ENCODE measurements at regions not wholly inside any gene's neighbourhood (a gene's known extent, or its start where the extent isn't known, plus 50 kb on each side); places are given as distances from the start of the nearest gene placed in this dataset.

DNA sequence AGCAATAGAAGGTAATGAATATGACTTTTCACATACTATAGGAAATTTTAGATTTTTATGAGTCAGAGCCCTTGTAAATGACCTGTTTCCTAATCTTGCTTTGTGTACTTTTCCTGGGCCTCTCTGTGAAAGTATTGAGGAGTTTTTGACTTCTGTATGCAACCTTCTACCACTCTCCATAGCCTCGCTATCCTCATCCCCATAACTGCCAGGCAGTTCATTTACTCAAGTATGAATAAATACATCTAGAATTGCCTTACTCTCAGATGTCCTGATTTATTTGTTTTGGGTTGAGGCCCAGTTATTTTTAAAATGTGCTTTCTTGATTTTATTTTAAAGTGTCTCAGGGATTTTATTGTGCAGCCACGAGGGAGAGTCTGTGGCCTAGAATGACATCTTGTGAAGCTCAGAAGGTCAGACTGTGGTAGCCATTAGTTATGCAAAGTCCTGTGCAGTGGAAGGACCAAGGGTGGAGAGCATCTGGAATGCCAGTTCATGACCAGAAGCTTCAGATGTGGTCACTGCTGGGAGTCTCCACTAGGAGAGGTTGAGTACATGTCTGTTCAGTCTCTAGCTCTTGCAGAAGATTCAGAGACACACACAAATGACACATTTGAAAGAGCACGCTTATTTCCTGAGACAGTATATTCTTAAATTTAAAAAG lies 346.2 kb upstream of the IMPG1 start:
- no peaks in the 10 kb centered on the region for H3K36me3 ChIP-seq (ENCODE audit: insufficient read depth, low read depth, low read length)
- H3K4me3 ChIP-seq (ENCODE audit: low read length): no peak overlapping the region
- no peak overlapping the region for H3K27ac ChIP-seq (ENCODE audit: low read length)
- peaks cover 42% of the 10 kb centered on the region for H3K27me3 ChIP-seq (ENCODE audit: insufficient read depth, low read length)
- no peak overlapping the region for H3K9ac ChIP-seq (ENCODE audit: low read depth, low read length)
- H3K9me3 ChIP-seq (ENCODE audit: insufficient read depth, low read depth, low read length): no peaks in the 10 kb centered on the region
- peaks cover 4% of the 10 kb centered on the region; the same call in 1 of the 2 replicates for H3K4me1 ChIP-seq (ENCODE audit: insufficient read depth, low read length)

DNA sequence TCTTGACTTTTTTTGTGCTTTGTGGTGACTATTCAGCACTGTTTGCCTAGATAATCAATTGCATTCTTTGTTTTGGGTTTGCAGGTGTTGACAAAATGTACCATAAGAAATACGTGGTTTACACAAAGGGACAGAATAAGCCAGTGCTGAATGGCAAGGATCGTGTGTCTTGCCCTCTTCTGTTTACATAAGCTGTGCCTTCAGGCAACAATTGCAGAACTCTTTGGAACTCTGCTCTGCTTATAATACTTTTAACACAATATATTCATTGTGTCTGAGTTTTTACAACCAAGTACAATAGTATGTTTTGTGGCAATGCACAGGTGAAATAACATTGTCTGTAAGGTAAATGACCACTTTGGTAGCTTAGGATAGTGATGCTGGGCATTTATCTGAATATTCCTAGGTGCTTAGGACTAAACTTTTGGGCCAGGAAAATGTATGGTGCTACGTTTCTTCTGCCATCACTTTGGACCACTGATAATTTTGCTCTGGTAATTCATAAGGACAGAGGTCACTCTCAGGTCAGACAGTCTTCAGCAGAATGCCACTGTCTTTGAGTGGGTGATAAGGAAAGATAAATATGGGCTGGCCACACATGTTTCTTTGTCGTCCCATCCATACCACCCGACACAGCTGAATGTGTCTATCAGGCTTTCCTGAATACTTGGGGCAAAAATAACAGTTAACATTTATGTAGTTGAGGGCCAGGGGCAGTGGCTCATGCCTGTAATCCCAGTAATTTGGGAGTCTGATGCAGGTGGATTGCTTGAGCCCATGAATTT lies 344.6 kb upstream of the IMPG1 start:
- Histone ChIP-seq H3K27me3 (ENCODE audit: insufficient read depth, low read length) (peaks cover 27% of the 10 kb centered on the region), H3K36me3 (ENCODE audit: insufficient read depth, low read depth, low read length) (no peaks in the 10 kb centered on the region), H3K9ac (ENCODE audit: low read depth, low read length) (no peak overlapping the region), H3K27ac (ENCODE audit: low read length) (no peak overlapping the region), H3K4me3 (ENCODE audit: low read length) (no peak overlapping the region), H3K4me1 (ENCODE audit: insufficient read depth, low read length) (no peaks in the 10 kb centered on the region), H3K9me3 (ENCODE audit: insufficient read depth, low read depth, low read length) (no peaks in the 10 kb centered on the region)

DNA sequence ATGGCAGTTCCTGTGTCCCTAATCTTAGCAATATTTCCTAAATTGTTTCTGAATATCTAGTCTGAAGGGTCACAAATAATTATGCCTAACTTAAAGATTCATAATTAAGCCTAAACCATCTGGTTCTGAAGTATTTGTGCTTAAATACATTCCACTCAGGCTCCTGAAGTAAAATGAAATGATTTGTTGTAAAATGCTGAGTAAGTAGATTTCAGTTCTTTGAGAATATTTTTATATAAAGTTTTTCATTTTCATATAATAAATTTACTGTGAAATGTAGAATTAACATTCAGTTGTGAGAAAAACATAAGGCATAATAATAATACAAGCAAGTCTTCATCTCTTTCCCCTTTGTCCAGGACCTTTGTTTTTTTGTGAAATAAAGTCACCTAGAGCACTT lies 330.6 kb upstream of the IMPG1 start:
- H3K36me3 ChIP-seq (ENCODE audit: insufficient read depth, low read depth, low read length): no peaks in the 10 kb centered on the region
- no peaks in the 10 kb centered on the region for H3K4me1 ChIP-seq (ENCODE audit: insufficient read depth, low read length)
- no peak overlapping the region for H3K27ac ChIP-seq (ENCODE audit: low read length)
- H3K27me3 ChIP-seq (ENCODE audit: insufficient read depth, low read length): no peaks in the 10 kb centered on the region
- no peak overlapping the region for H3K4me3 ChIP-seq (ENCODE audit: low read length)
- H3K9me3 ChIP-seq (ENCODE audit: insufficient read depth, low read depth, low read length): no peaks in the 10 kb centered on the region
- no peak overlapping the region for H3K9ac ChIP-seq (ENCODE audit: low read depth, low read length)

DNA sequence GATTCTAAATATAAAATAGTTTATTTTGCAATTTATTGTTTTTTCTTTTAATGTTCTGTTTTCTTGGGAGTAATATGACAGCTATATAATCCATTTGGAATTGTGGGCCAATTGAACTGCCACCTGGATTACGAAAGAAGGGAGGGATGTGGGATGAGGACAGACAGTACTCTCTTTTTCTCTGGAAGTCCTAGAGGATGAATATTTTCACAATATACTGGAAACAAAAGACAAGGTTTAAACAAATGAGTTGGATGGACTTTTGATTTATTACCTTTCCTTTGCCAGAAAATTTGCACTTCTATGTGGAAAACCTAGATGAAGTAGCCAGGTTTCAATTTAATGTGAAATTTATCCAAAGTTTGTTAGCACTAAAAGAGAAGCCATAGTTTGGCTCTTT lies 325.5 kb upstream of the IMPG1 start:
- Histone ChIP-seq H3K9ac (ENCODE audit: low read depth, low read length) (no peak overlapping the region), H3K4me3 (ENCODE audit: low read length) (no peak overlapping the region), H3K9me3 (ENCODE audit: insufficient read depth, low read depth, low read length) (no peaks in the 10 kb centered on the region), H3K27me3 (ENCODE audit: insufficient read depth, low read length) (no peaks in the 10 kb centered on the region), H3K27ac (ENCODE audit: low read length) (no peak overlapping the region), H3K4me1 (ENCODE audit: insufficient read depth, low read length) (no peaks in the 10 kb centered on the region), H3K36me3 (ENCODE audit: insufficient read depth, low read depth, low read length) (no peaks in the 10 kb centered on the region)

DNA sequence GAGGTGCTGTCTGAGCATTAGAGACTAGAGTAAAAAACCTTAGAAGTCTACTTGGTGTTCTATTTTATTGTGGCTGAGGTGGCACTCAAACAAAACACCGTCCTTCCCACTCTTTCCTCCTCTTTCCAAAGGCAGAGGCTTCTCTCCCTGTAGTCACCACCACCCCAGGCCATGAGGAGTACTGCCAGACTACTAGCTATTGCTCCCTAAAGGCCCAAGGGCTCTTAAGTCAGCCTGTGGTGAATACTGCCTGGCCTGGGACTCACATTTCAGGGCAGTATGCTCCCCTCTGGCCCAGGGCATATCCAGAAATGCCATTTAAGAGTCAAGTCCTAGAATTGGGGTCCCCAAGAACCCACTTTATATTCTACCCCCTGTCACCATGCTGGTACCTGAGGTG lies 309.7 kb upstream of the IMPG1 start:
- Histone ChIP-seq H3K4me1 (ENCODE audit: insufficient read depth, low read length) (no peaks in the 10 kb centered on the region), H3K27ac (ENCODE audit: low read length) (no peak overlapping the region), H3K36me3 (ENCODE audit: insufficient read depth, low read depth, low read length) (no peaks in the 10 kb centered on the region), H3K4me3 (ENCODE audit: low read length) (no peak overlapping the region), H3K9ac (ENCODE audit: low read depth, low read length) (no peak overlapping the region), H3K9me3 (ENCODE audit: insufficient read depth, low read depth, low read length) (no peaks in the 10 kb centered on the region; the same call in 1 of the 2 replicates), H3K27me3 (ENCODE audit: insufficient read depth, low read length) (no peaks in the 10 kb centered on the region)

DNA sequence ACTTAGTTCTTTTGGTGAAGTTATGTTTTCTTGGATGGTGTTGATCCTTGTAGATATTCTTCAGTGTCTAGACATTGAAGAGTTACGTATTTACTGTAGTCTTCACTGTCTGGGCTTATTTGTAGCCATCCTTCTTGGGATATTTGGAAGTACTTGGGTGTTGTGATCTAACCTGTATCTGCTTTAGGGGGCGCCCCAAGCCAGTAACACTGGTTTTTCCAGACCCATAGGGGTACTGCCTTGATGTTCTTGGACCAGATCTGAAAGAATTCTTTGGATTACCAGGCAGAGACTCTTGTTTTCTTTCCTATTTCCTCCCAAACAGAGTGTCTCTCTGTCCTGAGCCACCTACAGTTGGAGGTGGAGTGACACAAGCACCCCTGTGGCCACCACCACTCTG lies 309.1 kb upstream of the IMPG1 start:
- Histone ChIP-seq H3K4me1 (ENCODE audit: insufficient read depth, low read length) (no peaks in the 10 kb centered on the region), H3K4me3 (ENCODE audit: low read length) (no peak overlapping the region), H3K36me3 (ENCODE audit: insufficient read depth, low read depth, low read length) (no peaks in the 10 kb centered on the region), H3K9me3 (ENCODE audit: insufficient read depth, low read depth, low read length) (no peaks in the 10 kb centered on the region; the same call in 1 of the 2 replicates), H3K27me3 (ENCODE audit: insufficient read depth, low read length) (no peaks in the 10 kb centered on the region), H3K27ac (ENCODE audit: low read length) (no peak overlapping the region), H3K9ac (ENCODE audit: low read depth, low read length) (no peak overlapping the region)

DNA sequence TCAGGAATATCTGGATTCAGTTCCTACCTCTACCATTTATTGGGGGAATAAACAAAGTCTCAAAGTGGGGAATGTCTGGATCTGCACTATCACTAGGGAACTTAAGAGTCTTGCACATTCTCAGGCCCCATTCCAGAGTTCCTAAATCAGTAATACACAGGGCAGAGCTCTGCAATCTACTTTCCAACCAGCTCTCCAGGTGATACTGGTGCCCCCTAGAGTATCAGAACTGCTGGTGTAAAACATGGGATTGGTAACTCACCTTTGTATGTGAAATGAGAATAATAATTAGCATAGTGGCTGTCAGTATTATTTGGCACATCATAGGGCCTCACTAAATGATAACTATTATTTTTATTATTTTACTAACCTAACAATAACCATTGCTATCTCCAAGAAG lies 278.8 kb upstream of the IMPG1 start:
- H3K9me3 ChIP-seq (ENCODE audit: insufficient read depth, low read depth, low read length): no peaks in the 10 kb centered on the region
- H3K27ac ChIP-seq (ENCODE audit: low read length): no peak overlapping the region
- H3K36me3 ChIP-seq (ENCODE audit: insufficient read depth, low read depth, low read length): no peaks in the 10 kb centered on the region
- no peaks in the 10 kb centered on the region for H3K27me3 ChIP-seq (ENCODE audit: insufficient read depth, low read length)
- no peak overlapping the region for H3K9ac ChIP-seq (ENCODE audit: low read depth, low read length)
- no peaks in the 10 kb centered on the region for H3K4me1 ChIP-seq (ENCODE audit: insufficient read depth, low read length)
- H3K4me3 ChIP-seq (ENCODE audit: low read length): no peak overlapping the region

- Histone ChIP-seq H3K36me3 (ENCODE audit: insufficient read depth, low read depth, low read length) (no peaks in the 10 kb centered on the region), H3K4me1 (ENCODE audit: insufficient read depth, low read length) (no peaks in the 10 kb centered on the region), H3K9me3 (ENCODE audit: insufficient read depth, low read depth, low read length) (no peaks in the 10 kb centered on the region), H3K27me3 (ENCODE audit: insufficient read depth, low read length) (no peaks in the 10 kb centered on the region), H3K27ac (ENCODE audit: low read length) (no peak overlapping the region), H3K9ac (ENCODE audit: low read depth, low read length) (no peak overlapping the region), H3K4me3 (ENCODE audit: low read length) (no peak overlapping the region)
Observed at GRCh38 chr6:76347539-76347938, 275.1 kb upstream of the IMPG1 start.

DNA sequence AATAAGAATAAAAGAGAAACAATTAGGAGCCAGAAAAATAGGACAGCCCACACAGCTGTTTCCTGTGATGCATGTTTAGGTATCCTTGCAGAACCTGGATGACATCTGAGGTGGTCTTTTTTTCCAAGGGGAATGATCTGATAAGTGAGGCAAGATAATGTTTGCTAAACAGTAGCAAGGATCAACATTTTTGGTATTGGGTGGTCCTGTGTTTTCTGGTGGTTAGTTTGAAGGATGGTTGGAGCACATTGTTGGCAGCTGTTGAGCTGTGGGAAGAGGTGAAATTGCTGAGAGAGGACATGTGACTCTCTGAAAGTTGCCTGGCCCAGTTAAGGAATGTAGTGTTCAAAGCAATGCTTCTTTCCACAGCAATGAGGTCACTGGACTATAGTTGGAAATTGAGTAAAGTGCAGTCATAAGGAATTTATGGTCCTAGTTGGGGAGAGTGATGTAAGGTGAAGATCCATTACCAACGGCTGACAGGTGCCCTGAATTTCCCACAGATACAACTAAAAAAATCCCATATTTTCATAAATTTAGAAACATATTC lies 270.2 kb upstream of the IMPG1 start:
- Histone ChIP-seq H3K27ac (ENCODE audit: low read length) (no peak overlapping the region), H3K27me3 (ENCODE audit: insufficient read depth, low read length) (no peaks in the 10 kb centered on the region), H3K9me3 (ENCODE audit: insufficient read depth, low read depth, low read length) (no peaks in the 10 kb centered on the region), H3K9ac (ENCODE audit: low read depth, low read length) (no peak overlapping the region), H3K36me3 (ENCODE audit: insufficient read depth, low read depth, low read length) (no peaks in the 10 kb centered on the region), H3K4me3 (ENCODE audit: low read length) (no peak overlapping the region), H3K4me1 (ENCODE audit: insufficient read depth, low read length) (no peaks in the 10 kb centered on the region)

DNA sequence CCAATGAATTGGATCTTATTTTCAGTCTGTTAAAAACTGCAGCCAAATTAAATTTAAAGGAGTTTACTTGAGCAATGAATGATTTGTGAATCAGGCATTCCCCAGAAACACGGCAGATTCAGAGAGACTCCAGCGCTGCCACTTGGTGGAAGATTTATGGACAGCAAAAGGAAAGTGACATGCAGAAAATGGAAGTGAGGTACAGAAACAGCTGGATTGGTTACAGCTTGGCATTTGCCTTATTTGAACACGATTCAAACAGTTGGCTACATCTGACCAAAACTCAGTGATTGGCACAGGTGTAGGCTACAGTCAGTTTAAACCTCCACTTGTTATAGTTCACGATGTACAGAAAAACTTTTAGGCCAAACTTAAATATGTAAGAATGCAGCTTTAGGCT lies 257.6 kb upstream of the IMPG1 start:
- no peaks in the 10 kb centered on the region for H3K27me3 ChIP-seq (ENCODE audit: insufficient read depth, low read length)
- H3K9me3 ChIP-seq (ENCODE audit: insufficient read depth, low read depth, low read length): no peaks in the 10 kb centered on the region
- H3K36me3 ChIP-seq (ENCODE audit: insufficient read depth, low read depth, low read length): no peaks in the 10 kb centered on the region
- H3K4me1 ChIP-seq (ENCODE audit: insufficient read depth, low read length): peaks cover 10% of the 10 kb centered on the region; the same call in 1 of the 2 replicates
- no peak overlapping the region for H3K27ac ChIP-seq (ENCODE audit: low read length)
- no peak overlapping the region for H3K4me3 ChIP-seq (ENCODE audit: low read length)
- H3K9ac ChIP-seq (ENCODE audit: low read depth, low read length): no peak overlapping the region

DNA sequence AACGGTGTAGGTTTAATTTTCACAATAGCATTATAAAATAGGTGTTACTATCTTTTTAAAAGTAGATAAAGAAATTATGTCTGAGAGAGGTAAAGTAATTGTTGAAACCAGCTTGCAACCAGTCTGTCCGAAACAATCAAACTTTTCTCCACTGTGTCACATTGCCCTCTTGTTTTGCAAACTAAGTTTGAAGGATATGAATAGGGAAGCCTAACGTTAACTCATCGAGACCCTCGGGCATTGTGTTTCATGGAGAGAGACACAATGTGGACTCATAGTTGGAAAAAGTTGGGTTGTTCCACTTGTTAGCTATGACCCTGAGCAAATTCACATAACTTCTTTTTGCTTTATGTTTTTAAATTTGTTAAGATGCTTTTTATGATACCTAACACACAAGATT lies 254.4 kb upstream of the IMPG1 start:
- peak overlapping the region; percentile 17; the same call in 1 of the 2 replicates for H3K4me3 ChIP-seq (ENCODE audit: low read length)
- no peaks in the 10 kb centered on the region for H3K9me3 ChIP-seq (ENCODE audit: insufficient read depth, low read depth, low read length)
- no peak overlapping the region for H3K9ac ChIP-seq (ENCODE audit: low read depth, low read length)
- no peaks in the 10 kb centered on the region for H3K36me3 ChIP-seq (ENCODE audit: insufficient read depth, low read depth, low read length)
- no peaks in the 10 kb centered on the region for H3K27me3 ChIP-seq (ENCODE audit: insufficient read depth, low read length)
- peaks cover 10% of the 10 kb centered on the region; the same call in 1 of the 2 replicates for H3K4me1 ChIP-seq (ENCODE audit: insufficient read depth, low read length)
- H3K27ac ChIP-seq (ENCODE audit: low read length): no peak overlapping the region
